SK-N-SH (cell line): ENCODE measurements at regions not wholly inside any gene's neighbourhood (a gene's known extent, or its start where the extent isn't known, plus 50 kb on each side); places are given as distances from the start of the nearest gene placed in this dataset.

Experiments
- ELF1 ChIP-seq: IDR thresholded peaks from 2 replicates; pipeline ENCODE4 v1.4.0; 2012
- GATA2 ChIP-seq: sonication (generic); formaldehyde crosslinking; IDR thresholded peaks from 2 replicates; pipeline ENCODE4 v1.5.0; 2020; ENCODE audit warnings: mild to moderate bottlenecking, missing genetic modification reagents
- MAX ChIP-seq: IDR thresholded peaks from 2 replicates; pipeline ENCODE4 v1.4.0; 2012; ENCODE audit warnings: low read depth
- NFIC ChIP-seq: IDR thresholded peaks from 2 replicates; pipeline ENCODE4 v1.4.0; 2012; ENCODE audit warnings: borderline replicate concordance
- TAF1 ChIP-seq: IDR thresholded peaks from 2 replicates; pipeline ENCODE4 v1.6.1; 2012; ENCODE audit warnings: low read depth, mild to moderate bottlenecking, low read length, moderate library complexity, borderline replicate concordance
- TF ChIP-seq, protein P1 (sequence below): fragments of 200-600 bp; sonication (generic); IDR thresholded peaks from 2 replicates; pipeline ENCODE4 v1.6.1; 2017; ENCODE audit warnings: antibody characterized with exemption, mild to moderate bottlenecking, moderate library complexity
- TF ChIP-seq, protein P2 (sequence below): IDR thresholded peaks from 2 replicates; pipeline ENCODE4; 2012

- TF ChIP-seq NFIC = no peak
- TF ChIP-seq, protein P1, sequence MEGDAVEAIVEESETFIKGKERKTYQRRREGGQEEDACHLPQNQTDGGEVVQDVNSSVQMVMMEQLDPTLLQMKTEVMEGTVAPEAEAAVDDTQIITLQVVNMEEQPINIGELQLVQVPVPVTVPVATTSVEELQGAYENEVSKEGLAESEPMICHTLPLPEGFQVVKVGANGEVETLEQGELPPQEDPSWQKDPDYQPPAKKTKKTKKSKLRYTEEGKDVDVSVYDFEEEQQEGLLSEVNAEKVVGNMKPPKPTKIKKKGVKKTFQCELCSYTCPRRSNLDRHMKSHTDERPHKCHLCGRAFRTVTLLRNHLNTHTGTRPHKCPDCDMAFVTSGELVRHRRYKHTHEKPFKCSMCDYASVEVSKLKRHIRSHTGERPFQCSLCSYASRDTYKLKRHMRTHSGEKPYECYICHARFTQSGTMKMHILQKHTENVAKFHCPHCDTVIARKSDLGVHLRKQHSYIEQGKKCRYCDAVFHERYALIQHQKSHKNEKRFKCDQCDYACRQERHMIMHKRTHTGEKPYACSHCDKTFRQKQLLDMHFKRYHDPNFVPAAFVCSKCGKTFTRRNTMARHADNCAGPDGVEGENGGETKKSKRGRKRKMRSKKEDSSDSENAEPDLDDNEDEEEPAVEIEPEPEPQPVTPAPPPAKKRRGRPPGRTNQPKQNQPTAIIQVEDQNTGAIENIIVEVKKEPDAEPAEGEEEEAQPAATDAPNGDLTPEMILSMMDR = no peak
- TF ChIP-seq ELF1 = no peak
- TF ChIP-seq, protein P2, sequence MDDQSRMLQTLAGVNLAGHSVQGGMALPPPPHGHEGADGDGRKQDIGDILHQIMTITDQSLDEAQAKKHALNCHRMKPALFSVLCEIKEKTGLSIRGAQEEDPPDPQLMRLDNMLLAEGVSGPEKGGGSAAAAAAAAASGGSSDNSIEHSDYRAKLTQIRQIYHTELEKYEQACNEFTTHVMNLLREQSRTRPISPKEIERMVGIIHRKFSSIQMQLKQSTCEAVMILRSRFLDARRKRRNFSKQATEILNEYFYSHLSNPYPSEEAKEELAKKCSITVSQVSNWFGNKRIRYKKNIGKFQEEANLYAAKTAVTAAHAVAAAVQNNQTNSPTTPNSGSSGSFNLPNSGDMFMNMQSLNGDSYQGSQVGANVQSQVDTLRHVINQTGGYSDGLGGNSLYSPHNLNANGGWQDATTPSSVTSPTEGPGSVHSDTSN = no peak
- TF ChIP-seq MAX = no peak
- no peak for TF ChIP-seq GATA2 (CRISPR knock-in tag)
- no peak for TF ChIP-seq TAF1
Observed at GRCh38 chr15:97061392-97061791, 730.9 kb downstream of the NR2F2 start.
